Fibroblast of villous mesenchyme (primary cell): ENCODE measurements at regions not wholly inside any gene's neighbourhood (a gene's known extent, or its start where the extent isn't known, plus 50 kb on each side); places are given as distances from the start of the nearest gene placed in this dataset.

Source experiments
- DNase-seq: peaks from one replicate; pipeline ENCODE4 v3.0.0-alpha.2; 2010; ENCODE audit warnings: low read depth
- H3K4me3 ChIP-seq: 2 replicates; pipeline ENCODE4 v1.5.1; 2011; ENCODE audit warnings: low read depth, mild to moderate bottlenecking, low read length
- CTCF ChIP-seq: IDR thresholded peaks from 2 replicates; pipeline ENCODE4 v1.5.1; 2012; ENCODE audit warnings: low read depth, mild to moderate bottlenecking, low read length; ENCODE audit not compliant: insufficient read depth

- no peak for TF ChIP-seq CTCF
- DNase-seq: peak; percentile 45
- no peak overlapping the region for H3K4me3 ChIP-seq
These were observed 96.7 kb downstream of the RHOB start for GRCh38 chr2:20543469-20544152.

GRCh38 chr2:20544153-20544747 is 97.4 kb downstream of the RHOB start:
- TF ChIP-seq CTCF: no peak
- H3K4me3 ChIP-seq: no peak overlapping the region
- no peak for DNase-seq

- no peak for TF ChIP-seq CTCF
- no peak for DNase-seq
- no peak overlapping the region for H3K4me3 ChIP-seq
These were observed 101.8 kb downstream of the HS1BP3 start for GRCh38 chr2:20549144-20549543.

DNA sequence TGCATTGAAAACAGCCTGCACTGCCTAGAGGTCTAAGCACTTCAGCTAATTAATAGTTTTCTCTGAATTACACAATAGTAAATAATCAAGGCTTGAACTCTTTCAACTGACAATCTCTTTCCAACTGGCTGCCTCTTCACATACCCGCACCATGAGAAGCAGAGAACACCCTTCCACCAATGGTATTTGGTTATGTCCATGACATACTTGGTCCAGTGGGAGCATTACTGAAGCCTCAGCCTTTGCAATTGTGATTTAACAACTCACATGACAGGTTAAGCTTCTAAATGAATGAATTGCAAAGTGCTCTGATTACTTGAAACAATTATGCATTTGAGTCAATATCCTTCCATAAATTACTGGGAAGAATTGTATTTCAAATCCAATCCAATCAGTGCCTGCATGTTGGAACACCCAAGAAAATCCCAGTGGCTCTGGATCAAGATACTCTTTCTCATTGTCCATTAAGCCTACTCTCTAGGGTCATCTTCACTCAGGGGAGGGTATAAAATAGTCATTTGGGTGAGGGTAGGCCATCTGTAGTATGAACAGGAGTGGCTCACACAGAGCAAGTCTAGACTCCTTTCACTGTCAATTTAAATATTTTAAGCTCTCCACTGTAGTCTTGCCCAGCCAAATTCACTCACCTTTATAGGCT is 101.1 kb downstream of the HS1BP3 start:
- DNase-seq: no peak
- H3K4me3 ChIP-seq: no peak overlapping the region
- no peak for TF ChIP-seq CTCF

DNA sequence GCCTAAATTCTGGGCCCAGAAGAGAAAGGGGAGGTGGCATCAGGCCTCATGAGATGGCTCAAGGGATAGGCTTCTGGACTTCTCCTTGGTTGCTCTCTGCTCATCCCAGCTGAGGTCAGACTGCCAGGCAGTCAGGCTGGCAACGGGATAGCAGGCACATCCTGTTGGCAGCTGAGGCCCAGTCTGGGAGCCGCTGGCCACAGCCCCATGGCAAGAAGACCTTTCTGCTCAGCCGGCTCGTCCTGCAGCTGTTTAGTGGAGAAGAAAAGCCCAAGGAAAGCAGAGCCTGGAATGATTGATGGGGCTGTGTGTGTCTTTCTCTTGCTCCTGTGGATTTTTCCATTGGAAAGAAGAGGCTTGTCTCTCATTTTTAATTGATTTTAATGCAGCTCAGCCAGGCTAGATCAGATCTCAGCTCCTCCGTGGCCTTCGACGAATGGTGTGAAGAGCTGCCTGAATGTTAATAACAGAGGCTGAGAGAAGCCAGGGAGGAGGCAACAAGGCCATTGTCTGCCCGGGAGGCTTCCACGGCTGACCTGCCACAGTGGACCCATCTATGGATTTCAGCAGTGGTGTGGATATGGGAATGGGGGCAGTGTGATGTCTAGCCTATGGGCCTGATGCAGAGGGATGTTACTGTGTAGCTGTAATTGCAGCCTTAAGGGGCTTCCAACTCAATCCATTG is 99.5 kb downstream of the HS1BP3 start:
- TF ChIP-seq CTCF: no peak
- no peak for DNase-seq
- H3K4me3 ChIP-seq: no peak overlapping the region

- DNase-seq: no peak
- H3K4me3 ChIP-seq: no peak overlapping the region
- no peak for TF ChIP-seq CTCF
These were observed 99.0 kb downstream of the HS1BP3 start for GRCh38 chr2:20551945-20552328.
